ENCODE measurements at regions not wholly inside any gene's neighbourhood (a gene's known extent, or its start where the extent isn't known, plus 50 kb on each side); places are given as distances from the start of the nearest gene placed in this dataset.

DNA sequence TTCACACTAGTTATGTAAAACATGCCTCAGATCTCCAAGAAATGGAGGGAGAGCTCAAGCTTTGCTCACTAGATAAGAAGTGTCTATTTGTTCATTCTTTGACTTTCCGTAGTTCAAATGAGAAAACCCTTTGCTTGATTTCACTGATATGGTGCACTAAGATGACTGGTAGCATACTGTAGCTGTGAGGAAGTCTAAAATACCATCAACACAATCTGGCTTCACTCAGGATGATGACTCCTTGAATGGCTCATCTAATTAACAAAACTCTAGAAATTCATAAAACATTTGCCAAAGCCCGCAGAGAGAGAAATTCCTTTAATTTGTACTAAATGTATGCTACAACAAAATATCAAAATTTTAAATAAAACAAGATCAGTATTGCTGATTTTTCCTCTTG is 152.8 kb upstream of the STK17B start:
- no peak overlapping the region for H3K27ac ChIP-seq
- no peaks in the 10 kb centered on the region for H3K9me3 ChIP-seq
- TF ChIP-seq POLR2A (IDR thresholded peaks at IDR 0.05): no peak
- TF ChIP-seq, protein P1, sequence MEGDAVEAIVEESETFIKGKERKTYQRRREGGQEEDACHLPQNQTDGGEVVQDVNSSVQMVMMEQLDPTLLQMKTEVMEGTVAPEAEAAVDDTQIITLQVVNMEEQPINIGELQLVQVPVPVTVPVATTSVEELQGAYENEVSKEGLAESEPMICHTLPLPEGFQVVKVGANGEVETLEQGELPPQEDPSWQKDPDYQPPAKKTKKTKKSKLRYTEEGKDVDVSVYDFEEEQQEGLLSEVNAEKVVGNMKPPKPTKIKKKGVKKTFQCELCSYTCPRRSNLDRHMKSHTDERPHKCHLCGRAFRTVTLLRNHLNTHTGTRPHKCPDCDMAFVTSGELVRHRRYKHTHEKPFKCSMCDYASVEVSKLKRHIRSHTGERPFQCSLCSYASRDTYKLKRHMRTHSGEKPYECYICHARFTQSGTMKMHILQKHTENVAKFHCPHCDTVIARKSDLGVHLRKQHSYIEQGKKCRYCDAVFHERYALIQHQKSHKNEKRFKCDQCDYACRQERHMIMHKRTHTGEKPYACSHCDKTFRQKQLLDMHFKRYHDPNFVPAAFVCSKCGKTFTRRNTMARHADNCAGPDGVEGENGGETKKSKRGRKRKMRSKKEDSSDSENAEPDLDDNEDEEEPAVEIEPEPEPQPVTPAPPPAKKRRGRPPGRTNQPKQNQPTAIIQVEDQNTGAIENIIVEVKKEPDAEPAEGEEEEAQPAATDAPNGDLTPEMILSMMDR (IDR thresholded peaks at IDR 0.05): no peak
- H3K4me1 ChIP-seq: no peaks in the 10 kb centered on the region
- 68 to 72% methylated on average over 2 of the region's 2 CpGs for WGBS, 2 donors
- intact Hi-C loops (cut with DNase I): no loop called here
- no peak overlapping the region for H3K4me3 ChIP-seq
- ATAC-seq (no peak), DNase-seq (no peak)
- no peaks in the 10 kb centered on the region for H3K36me3 ChIP-seq (replicated peaks in 1 of 2; ENCODE audit: insufficient read depth in 1 of 2, low read depth in 2 of 2)
- peaks cover 0 to 4% of the 10 kb centered on the region in 2 donors for H3K27me3 ChIP-seq

DNA sequence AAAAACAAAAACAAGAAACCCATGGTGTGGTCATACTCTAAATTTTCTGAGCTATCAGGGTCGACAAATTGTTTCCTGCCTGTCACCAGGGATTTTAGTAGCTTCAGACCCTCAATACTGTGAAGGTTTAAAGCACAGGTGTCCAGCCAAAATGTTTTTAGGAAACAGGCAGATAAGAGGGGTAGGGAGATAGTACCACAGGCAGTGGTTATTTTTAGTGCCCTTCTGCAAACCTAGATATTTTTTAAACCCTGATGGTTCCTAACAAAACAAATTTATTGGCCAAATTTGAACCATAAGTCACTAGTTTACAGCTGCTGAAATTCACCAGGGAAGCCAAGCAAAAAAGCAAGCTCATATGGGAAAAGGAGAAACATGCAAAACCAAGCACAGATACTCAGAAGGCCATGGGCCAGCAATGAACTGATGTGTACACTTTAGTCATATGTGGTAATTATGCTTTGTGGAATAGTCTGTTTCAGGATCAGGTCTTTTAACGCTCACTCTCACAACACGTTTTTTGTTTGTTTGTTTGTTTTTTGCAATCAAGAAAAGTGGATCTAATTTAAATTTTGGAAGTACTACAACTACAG is 156.8 kb upstream of the STK17B start:
- no peaks in the 10 kb centered on the region for H3K4me1 ChIP-seq
- intact Hi-C loops (cut with DNase I): no loop called here
- no peak overlapping the region for H3K4me3 ChIP-seq
- H3K9me3 ChIP-seq: no peaks in the 10 kb centered on the region
- H3K27ac ChIP-seq: no peak overlapping the region
- 62 to 66% methylated on average over 3 of the region's 3 CpGs for WGBS, 2 donors
- peaks cover 0 to 4% of the 10 kb centered on the region in 2 donors for H3K27me3 ChIP-seq
- H3K36me3 ChIP-seq (replicated peaks in 1 of 2; ENCODE audit: insufficient read depth in 1 of 2, low read depth in 2 of 2): no peaks in the 10 kb centered on the region
- ATAC-seq (no peak), DNase-seq (no peak)
- no peak for TF ChIP-seq POLR2A (IDR thresholded peaks at IDR 0.05)
- TF ChIP-seq, protein P1 (IDR thresholded peaks at IDR 0.05): no peak

DNA sequence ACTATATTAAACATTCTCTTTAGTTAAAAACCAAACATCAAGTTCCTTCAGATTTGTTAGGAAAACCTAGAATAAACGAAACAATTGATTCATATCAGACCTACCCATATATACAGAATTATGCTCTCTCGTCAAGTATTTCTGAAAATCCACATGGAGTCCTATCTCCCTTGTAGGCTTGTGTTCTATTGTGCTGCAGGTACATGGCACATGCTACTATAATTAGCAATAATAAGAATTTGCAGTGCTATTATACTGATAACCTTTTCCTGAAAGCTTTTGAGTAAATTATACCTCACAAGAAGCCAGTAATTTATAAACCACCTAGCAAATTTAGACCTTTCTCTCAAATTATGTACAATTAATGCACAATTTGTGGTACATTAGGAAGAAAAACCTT is 158.6 kb upstream of the STK17B start:
- 61 to 65% methylated on average over 2 of the region's 2 CpGs for WGBS, 2 donors
- H3K4me3 ChIP-seq: no peak overlapping the region
- ATAC-seq (no peak), DNase-seq (no peak)
- H3K36me3 ChIP-seq (replicated peaks in 1 of 2; ENCODE audit: insufficient read depth in 1 of 2, low read depth in 2 of 2): no peaks in the 10 kb centered on the region
- H3K9me3 ChIP-seq: no peaks in the 10 kb centered on the region
- no peak overlapping the region for H3K27ac ChIP-seq
- no peaks in the 10 kb centered on the region for H3K27me3 ChIP-seq
- intact Hi-C loops (cut with DNase I): no loop called here
- H3K4me1 ChIP-seq: no peaks in the 10 kb centered on the region
- TF ChIP-seq POLR2A (IDR thresholded peaks at IDR 0.05): no peak
- TF ChIP-seq, protein P1 (IDR thresholded peaks at IDR 0.05): no peak

DNA sequence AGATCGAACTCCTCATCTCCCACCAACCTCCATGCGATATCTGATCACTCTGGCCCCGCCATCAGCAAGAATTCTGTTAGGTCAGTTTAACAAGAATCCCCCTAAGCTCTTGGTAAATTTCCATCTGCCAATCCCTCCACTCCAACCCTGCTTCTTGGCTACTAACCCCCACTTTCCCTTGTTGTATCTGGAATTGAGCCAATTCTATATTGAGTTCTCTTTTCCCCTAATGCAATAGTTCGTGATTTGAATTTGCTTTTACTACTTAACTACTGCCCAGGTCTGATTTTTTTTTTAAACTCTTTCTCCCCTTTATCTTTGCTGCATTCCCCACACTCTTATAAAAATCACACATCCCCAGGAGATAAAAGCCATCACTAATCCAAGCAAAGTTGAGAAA is 159.3 kb upstream of the STK17B start:
- intact Hi-C loops (cut with DNase I): no loop called here
- 76 to 77% methylated on average over 4 of the region's 4 CpGs for WGBS, 2 donors
- TF ChIP-seq, protein P1 (IDR thresholded peaks at IDR 0.05): no peak
- no peak for TF ChIP-seq POLR2A (IDR thresholded peaks at IDR 0.05)
- no peak overlapping the region for H3K4me3 ChIP-seq
- ATAC-seq (no peak), DNase-seq (no peak)
- H3K27ac ChIP-seq: no peak overlapping the region
- H3K9me3 ChIP-seq: no peaks in the 10 kb centered on the region
- H3K36me3 ChIP-seq (replicated peaks in 1 of 2; ENCODE audit: insufficient read depth in 1 of 2, low read depth in 2 of 2): no peaks in the 10 kb centered on the region
- no peaks in the 10 kb centered on the region for H3K27me3 ChIP-seq
- no peaks in the 10 kb centered on the region for H3K4me1 ChIP-seq

DNA sequence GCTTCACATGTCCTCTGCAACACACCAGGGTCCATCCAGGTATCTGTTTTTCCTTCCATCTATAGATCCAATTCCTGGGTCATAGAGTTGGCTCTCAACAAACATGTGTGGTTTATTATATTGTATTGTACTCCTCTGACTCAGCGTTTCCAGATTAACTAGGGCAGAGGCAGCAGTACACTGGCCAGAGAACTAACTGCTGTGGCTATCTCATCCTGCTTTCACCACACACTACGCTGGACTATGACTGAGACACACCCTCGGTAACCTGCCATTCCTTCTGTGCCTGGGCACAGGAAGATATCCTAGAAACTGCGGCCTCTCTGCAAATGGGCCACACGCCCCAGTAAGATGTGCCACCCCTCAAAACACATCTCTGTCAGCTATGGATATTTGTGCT is 159.8 kb upstream of the STK17B start:
- Histone ChIP-seq H3K36me3 (replicated peaks in 1 of 2; ENCODE audit: insufficient read depth in 1 of 2, low read depth in 2 of 2) (no peaks in the 10 kb centered on the region), H3K27ac (no peak overlapping the region), H3K27me3 (no peaks in the 10 kb centered on the region), H3K4me1 (no peaks in the 10 kb centered on the region), H3K4me3 (no peak overlapping the region), H3K9me3 (no peaks in the 10 kb centered on the region)
- TF ChIP-seq, protein P1 (IDR thresholded peaks at IDR 0.05): no peak
- no peak for TF ChIP-seq POLR2A (IDR thresholded peaks at IDR 0.05)
- DNase-seq: no peak
- intact Hi-C loops (cut with DNase I): no loop called here
- WGBS, 2 donors: 58 to 65% methylated on average over 5 of the region's 5 CpGs
- ATAC-seq: no peak
